ENCODE measurements at regions not wholly inside any gene's neighbourhood (a gene's known extent, or its start where the extent isn't known, plus 50 kb on each side); places are given as distances from the start of the nearest gene placed in this dataset.

- intact Hi-C loops (cut with DNase I; ENCODE audit: low total_unique reads) (no loop called here), in situ Hi-C loops (cut with MboI; ENCODE audit: low sequenced_read_pairs in 4 of 4) (no loop called here)
- ATAC-seq (no peak), DNase-seq (no peak)
- TF ChIP-seq, protein P1, sequence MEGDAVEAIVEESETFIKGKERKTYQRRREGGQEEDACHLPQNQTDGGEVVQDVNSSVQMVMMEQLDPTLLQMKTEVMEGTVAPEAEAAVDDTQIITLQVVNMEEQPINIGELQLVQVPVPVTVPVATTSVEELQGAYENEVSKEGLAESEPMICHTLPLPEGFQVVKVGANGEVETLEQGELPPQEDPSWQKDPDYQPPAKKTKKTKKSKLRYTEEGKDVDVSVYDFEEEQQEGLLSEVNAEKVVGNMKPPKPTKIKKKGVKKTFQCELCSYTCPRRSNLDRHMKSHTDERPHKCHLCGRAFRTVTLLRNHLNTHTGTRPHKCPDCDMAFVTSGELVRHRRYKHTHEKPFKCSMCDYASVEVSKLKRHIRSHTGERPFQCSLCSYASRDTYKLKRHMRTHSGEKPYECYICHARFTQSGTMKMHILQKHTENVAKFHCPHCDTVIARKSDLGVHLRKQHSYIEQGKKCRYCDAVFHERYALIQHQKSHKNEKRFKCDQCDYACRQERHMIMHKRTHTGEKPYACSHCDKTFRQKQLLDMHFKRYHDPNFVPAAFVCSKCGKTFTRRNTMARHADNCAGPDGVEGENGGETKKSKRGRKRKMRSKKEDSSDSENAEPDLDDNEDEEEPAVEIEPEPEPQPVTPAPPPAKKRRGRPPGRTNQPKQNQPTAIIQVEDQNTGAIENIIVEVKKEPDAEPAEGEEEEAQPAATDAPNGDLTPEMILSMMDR (IDR thresholded peaks at IDR 0.05 in 4 of 5, conservative IDR thresholded peaks at IDR 0.05 in 1 of 5): no peak
- TF ChIP-seq POLR2A (IDR thresholded peaks at IDR 0.05): no peak
- Histone ChIP-seq H3K36me3 (no peaks in the 10 kb centered on the region), H3K27me3 (no peaks in the 10 kb centered on the region), H3K9me3 (no peaks in the 10 kb centered on the region), H3K4me1 (no peaks in the 10 kb centered on the region), H3K27ac (no peak overlapping the region), H3K4me3 (no peak overlapping the region)
These were observed 195.4 kb downstream of the DUSP6 start for GRCh38 chr12:89156862-89157262.

GRCh38 chr12:89156340-89156739 is 196.0 kb downstream of the DUSP6 start:
- Histone ChIP-seq H3K27me3 (no peaks in the 10 kb centered on the region), H3K4me1 (no peaks in the 10 kb centered on the region), H3K27ac (no peak overlapping the region), H3K4me3 (no peak overlapping the region), H3K36me3 (no peaks in the 10 kb centered on the region), H3K9me3 (no peaks in the 10 kb centered on the region)
- intact Hi-C loops (cut with DNase I; ENCODE audit: low total_unique reads) (no loop called here), in situ Hi-C loops (cut with MboI; ENCODE audit: low sequenced_read_pairs in 4 of 4) (no loop called here)
- TF ChIP-seq POLR2A (IDR thresholded peaks at IDR 0.05): no peak
- TF ChIP-seq, protein P1 (IDR thresholded peaks at IDR 0.05 in 4 of 5, conservative IDR thresholded peaks at IDR 0.05 in 1 of 5): no peak
- ATAC-seq (no peak), DNase-seq (no peak)

- in situ Hi-C loops (cut with MboI; ENCODE audit: low sequenced_read_pairs in 4 of 4) (no loop called here), intact Hi-C loops (cut with DNase I; ENCODE audit: low total_unique reads) (no loop called here)
- DNase-seq (no peak), ATAC-seq (no peak)
- no peaks in the 10 kb centered on the region for H3K9me3 ChIP-seq
- no peaks in the 10 kb centered on the region for H3K27me3 ChIP-seq
- H3K4me3 ChIP-seq: no peak overlapping the region
- no peak overlapping the region for H3K27ac ChIP-seq
- no peaks in the 10 kb centered on the region for H3K4me1 ChIP-seq
- no peak for TF ChIP-seq POLR2A (IDR thresholded peaks at IDR 0.05)
- TF ChIP-seq, protein P1 (IDR thresholded peaks at IDR 0.05 in 4 of 5, conservative IDR thresholded peaks at IDR 0.05 in 1 of 5): no peak
- H3K36me3 ChIP-seq: no peaks in the 10 kb centered on the region
These were observed 196.5 kb downstream of the DUSP6 start for GRCh38 chr12:89155826-89156225.

GRCh38 chr12:89154743-89155499 is 197.4 kb downstream of the DUSP6 start:
- intact Hi-C loops (cut with DNase I; ENCODE audit: low total_unique reads): no loop called here
- H3K27ac ChIP-seq: no peak overlapping the region
- TF ChIP-seq, protein P1 (IDR thresholded peaks at IDR 0.05 in 4 of 5, conservative IDR thresholded peaks at IDR 0.05 in 1 of 5): no peak
- no peak for TF ChIP-seq POLR2A (IDR thresholded peaks at IDR 0.05)
- H3K4me3 ChIP-seq: no peak overlapping the region
- in situ Hi-C loops (cut with MboI; ENCODE audit: low sequenced_read_pairs in 4 of 4): no loop called here
- no peaks in the 10 kb centered on the region for H3K9me3 ChIP-seq
- DNase-seq (no peak), ATAC-seq (no peak)
- H3K27me3 ChIP-seq: no peaks in the 10 kb centered on the region
- no peaks in the 10 kb centered on the region for H3K4me1 ChIP-seq
- no peaks in the 10 kb centered on the region for H3K36me3 ChIP-seq

GRCh38 chr12:89153341-89153740 is 199.0 kb downstream of the DUSP6 start:
- Histone ChIP-seq H3K36me3 (no peaks in the 10 kb centered on the region), H3K4me3 (no peak overlapping the region), H3K9me3 (no peaks in the 10 kb centered on the region), H3K4me1 (no peaks in the 10 kb centered on the region), H3K27me3 (no peaks in the 10 kb centered on the region), H3K27ac (no peak overlapping the region)
- ATAC-seq (no peak), DNase-seq (no peak)
- in situ Hi-C loops (cut with MboI; ENCODE audit: low sequenced_read_pairs in 4 of 4) (no loop called here), intact Hi-C loops (cut with DNase I; ENCODE audit: low total_unique reads) (no loop called here)
- TF ChIP-seq POLR2A (IDR thresholded peaks at IDR 0.05): no peak
- TF ChIP-seq, protein P1 (IDR thresholded peaks at IDR 0.05 in 4 of 5, conservative IDR thresholded peaks at IDR 0.05 in 1 of 5): no peak
